HepG2 (cell line): ENCODE measurements at regions not wholly inside any gene's neighbourhood (a gene's known extent, or its start where the extent isn't known, plus 50 kb on each side); places are given as distances from the start of the nearest gene placed in this dataset.

Source experiments
- ATAC-seq: fragments of 200-7000 bp; cut with Tn5 transposase; 3 replicates; pipeline ENCODE4 v1.9.1; 2020; ENCODE audit warnings: mild to moderate bottlenecking, moderate library complexity
- BruUV-seq: library from RNA; stranded (reverse); fragments of 400-500 nt; replicated peaks from 2 replicates; lab custom pipeline; 2021; lab: Mats Ljungman, UMichigan
- CTCF ChIA-PET: fragments of 300-600 bp; formaldehyde crosslinking; extraction: SDS; loops from one replicate; lab custom pipeline; 2021; ENCODE audit warnings: low total read pairs, inconsistent platforms, low intra/inter-chr PET ratio; lab: Yijun Ruan, JAX
- POLR2A ChIA-PET: fragments of 350-600 bp; sonication (Branson Sonifier 250); formaldehyde crosslinking; loops from one replicate; lab custom pipeline; 2020; ENCODE audit warnings: antibody characterized with exemption, inconsistent platforms; lab: Yijun Ruan, JAX
- DNase-seq: peaks from one replicate; pipeline ENCODE4 v3.0.0-alpha.2; 2015; ENCODE audit warnings: low spot score
- FAIRE-seq: peaks from 3 replicates; lab custom pipeline; 2011; peaks lifted over from hg19 to GRCh38; lab: Jason Lieb, UNC
- H2AFZ ChIP-seq: one replicate; pipeline ENCODE4 v1.6.1; 2011; ENCODE audit warnings: low read length, inconsistent platforms
- H3K27ac ChIP-seq: fragments of 300-600 bp; 3 replicates; pipeline ENCODE4 v1.8.0; 2011; ENCODE audit warnings: mixed run types, mild to moderate bottlenecking, mixed read lengths, low read length, inconsistent platforms; ENCODE audit not compliant: insufficient read depth; ENCODE audit errors: extremely low read length
- H3K27me3 ChIP-seq, 2 experiments: fragments of 200-600 bp in 1 of 2; 2 replicates in 1 of 2; 3 replicates in 1 of 2; pipeline versions ENCODE4 v1.6.0 to v1.8.0; 2011; ENCODE audit warnings: low read length in 2 of 2, mild to moderate bottlenecking in 2 of 2, moderate library complexity in 2 of 2, inconsistent platforms in 1 of 2; ENCODE audit not compliant: insufficient read depth in 2 of 2, control insufficient read depth in 1 of 2
- H3K36me3 ChIP-seq, 2 experiments: fragments of 200-600 bp in 1 of 2; replicated peaks in 1 of 2; 2 replicates in 1 of 2; 3 replicates in 1 of 2; pipeline versions ENCODE4 v1.5.1 to v1.8.0; 2011; ENCODE audit warnings: low read length in 2 of 2, inconsistent platforms in 1 of 2; ENCODE audit not compliant: insufficient read depth in 2 of 2, control insufficient read depth in 1 of 2
- H3K4me1 ChIP-seq: 2 replicates; pipeline ENCODE4 v1.5.1; 2012; ENCODE audit warnings: low read length, inconsistent platforms; ENCODE audit not compliant: insufficient read depth
- H3K4me2 ChIP-seq: 2 replicates; pipeline ENCODE4 v1.6.0; 2011; ENCODE audit warnings: low read depth, low read length, inconsistent platforms
- H3K4me3 ChIP-seq, 3 experiments: fragments of 200-600 bp in 1 of 3; sonication (generic), shearing (Covaris generic) in 1 of 3; replicated peaks in 1 of 3; 2 replicates each; pipeline ENCODE4 v1.5.1; 2011 to 2016; ENCODE audit warnings: low read length in 3 of 3, inconsistent platforms in 2 of 3, low read depth in 2 of 3, mild to moderate bottlenecking in 2 of 3, control low read depth in 1 of 3, mixed read lengths in 1 of 3; ENCODE audit not compliant: insufficient read depth in 1 of 3
- H3K79me2 ChIP-seq: one replicate; pipeline ENCODE4 v1.6.1; 2011; ENCODE audit warnings: low read length, inconsistent platforms; ENCODE audit not compliant: insufficient read depth
- H3K9ac ChIP-seq: 2 replicates; pipeline ENCODE4 v1.6.0; 2011; ENCODE audit warnings: mild to moderate bottlenecking, low read depth, low read length, inconsistent platforms; ENCODE audit not compliant: insufficient read depth
- H3K9me3 ChIP-seq: 2 replicates; pipeline ENCODE4 v1.5.1; 2012; ENCODE audit warnings: mild to moderate bottlenecking, low read length
- H4K20me1 ChIP-seq: 2 replicates; pipeline ENCODE4 v1.6.0; 2011; ENCODE audit warnings: inconsistent platforms, mild to moderate bottlenecking, low read length, moderate library complexity; ENCODE audit not compliant: insufficient read depth
- ATF7 ChIP-seq, 2 experiments: fragments of 450-650 bp in 1 of 2; sonication (generic) in 1 of 2; formaldehyde crosslinking in 1 of 2; IDR thresholded peaks; 2 replicates each; pipeline versions ENCODE4 v1.4.0 to v1.6.1; 2016 to 2020; ENCODE audit warnings: antibody characterized with exemption in 1 of 2, mild to moderate bottlenecking in 1 of 2, missing genetic modification reagents in 1 of 2
- CREB1 ChIP-seq, 2 experiments: fragments of 450-650 bp in 1 of 2; IDR thresholded peaks; 2 replicates each; pipeline ENCODE4 v1.6.1; 2016 to 2017; ENCODE audit warnings: control low read depth in 1 of 2, mild to moderate bottlenecking in 1 of 2, missing compliant biosample characterization in 1 of 2, missing genetic modification characterization in 1 of 2
- TOE1 ChIP-seq: sonication (generic); formaldehyde crosslinking; IDR thresholded peaks from 2 replicates; pipeline ENCODE4 v1.4.0; 2020; ENCODE audit warnings: mild to moderate bottlenecking, missing genetic modification reagents
- TP53 ChIP-seq: sonication (generic); formaldehyde crosslinking; conservative IDR thresholded peaks from 2 replicates; pipeline ENCODE4 v1.4.0; 2020; ENCODE audit warnings: missing genetic modification reagents
- ZNF451 ChIP-seq: sonication (generic); formaldehyde crosslinking; IDR thresholded peaks from 2 replicates; pipeline ENCODE4 v1.5.0; 2020; ENCODE audit warnings: mild to moderate bottlenecking, missing genetic modification reagents
- ZNF577 ChIP-seq: sonication (generic); formaldehyde crosslinking; IDR thresholded peaks from 2 replicates; pipeline ENCODE4 v1.4.0; 2020; ENCODE audit warnings: mild to moderate bottlenecking, low read depth, missing genetic modification reagents, borderline replicate concordance
- ZNF792 ChIP-seq: IDR thresholded peaks from 2 replicates; pipeline ENCODE4 v1.6.1; 2016
- ZNF879 ChIP-seq: sonication (generic); formaldehyde crosslinking; IDR thresholded peaks from 2 replicates; pipeline ENCODE4 v1.8.1; 2023; ENCODE audit warnings: missing genetic modification reagents
- WGBS: methylation state at CpG from one replicate; pipeline ENCODE4 v1.1.6; 2017; ENCODE audit warnings: low lambda C conversion rate; 5-methylcytosine and 5-hydroxymethylcytosine counted together
- in situ Hi-C: cut with HindIII; loops from 2 replicates; pipeline ENCODE4 v1.10.0; 2017; ENCODE audit warnings: low pct_unique_long_range_greater_than_20kb; ENCODE audit not compliant: extremely low pct_ligation_motif_present
- intact Hi-C: fragments of 100-400 bp; cut with micrococcal nuclease; formaldehyde crosslinking; loops from one replicate; pipeline ENCODE4 v1.10.0; 2022; ENCODE audit not compliant: unreplicated experiment
- TF ChIP-seq, protein P1 (sequence below): sonication (generic); formaldehyde crosslinking; conservative IDR thresholded peaks from 2 replicates; pipeline ENCODE4 v1.8.0; 2022; ENCODE audit warnings: low read depth, missing genetic modification reagents

GRCh38 chr5:61910771-61911170, 395.2 kb upstream of the KIF2A start:
- Histone ChIP-seq H2AFZ (no peak overlapping the region), H3K4me2 (no peak overlapping the region), H3K36me3 (no peaks in the 10 kb centered on the region), H3K9me3 (no peaks in the 10 kb centered on the region), H3K9ac (no peak overlapping the region), H4K20me1 (no peaks in the 10 kb centered on the region), H3K4me3 (no peak overlapping the region), H3K27me3 (no peaks in the 10 kb centered on the region), H3K27ac (no peak overlapping the region), H3K4me1 (no peaks in the 10 kb centered on the region), H3K79me2 (no peaks in the 10 kb centered on the region)
- ChIA-PET POLR2A (no interaction called here), CTCF (no interaction called here)
- in situ Hi-C loops: no loop called here
- peak; percentile 82 for TF ChIP-seq CREB1 (IDR thresholded peaks at IDR 0.05)
- no peak for TF ChIP-seq CREB1 (CRISPR knock-in tag; IDR thresholded peaks at IDR 0.05)
- no peak for TF ChIP-seq TP53 (CRISPR knock-in tag)
- TF ChIP-seq ZNF451: no peak
- TF ChIP-seq, protein P1, sequence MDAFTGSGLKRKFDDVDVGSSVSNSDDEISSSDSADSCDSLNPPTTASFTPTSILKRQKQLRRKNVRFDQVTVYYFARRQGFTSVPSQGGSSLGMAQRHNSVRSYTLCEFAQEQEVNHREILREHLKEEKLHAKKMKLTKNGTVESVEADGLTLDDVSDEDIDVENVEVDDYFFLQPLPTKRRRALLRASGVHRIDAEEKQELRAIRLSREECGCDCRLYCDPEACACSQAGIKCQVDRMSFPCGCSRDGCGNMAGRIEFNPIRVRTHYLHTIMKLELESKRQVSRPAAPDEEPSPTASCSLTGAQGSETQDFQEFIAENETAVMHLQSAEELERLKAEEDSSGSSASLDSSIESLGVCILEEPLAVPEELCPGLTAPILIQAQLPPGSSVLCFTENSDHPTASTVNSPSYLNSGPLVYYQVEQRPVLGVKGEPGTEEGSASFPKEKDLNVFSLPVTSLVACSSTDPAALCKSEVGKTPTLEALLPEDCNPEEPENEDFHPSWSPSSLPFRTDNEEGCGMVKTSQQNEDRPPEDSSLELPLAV: no peak
- no peak for TF ChIP-seq TOE1 (CRISPR knock-in tag)
- no peak for TF ChIP-seq ZNF879 (CRISPR knock-in tag)
- no peak for TF ChIP-seq ZNF577 (CRISPR knock-in tag)
- no peak for TF ChIP-seq ATF7 (IDR thresholded peaks at IDR 0.05)
- no peak for TF ChIP-seq ATF7 (CRISPR knock-in tag; IDR thresholded peaks at IDR 0.05)
- no peak for TF ChIP-seq ZNF792
- intact Hi-C loops: no loop called here
- no TSS peak for BruUV-seq
- WGBS: 43% methylated on average over 1 of the region's 2 CpGs
- DNase-seq: no peak
- ATAC-seq: no peak
- no peak for FAIRE-seq
